ENCODE measurements at regions not wholly inside any gene's neighbourhood (a gene's known extent, or its start where the extent isn't known, plus 50 kb on each side); places are given as distances from the start of the nearest gene placed in this dataset.

GRCh38 chr4:35491093-35491492, 753.2 kb downstream of the ARAP2 start:
- TF ChIP-seq, protein P1, sequence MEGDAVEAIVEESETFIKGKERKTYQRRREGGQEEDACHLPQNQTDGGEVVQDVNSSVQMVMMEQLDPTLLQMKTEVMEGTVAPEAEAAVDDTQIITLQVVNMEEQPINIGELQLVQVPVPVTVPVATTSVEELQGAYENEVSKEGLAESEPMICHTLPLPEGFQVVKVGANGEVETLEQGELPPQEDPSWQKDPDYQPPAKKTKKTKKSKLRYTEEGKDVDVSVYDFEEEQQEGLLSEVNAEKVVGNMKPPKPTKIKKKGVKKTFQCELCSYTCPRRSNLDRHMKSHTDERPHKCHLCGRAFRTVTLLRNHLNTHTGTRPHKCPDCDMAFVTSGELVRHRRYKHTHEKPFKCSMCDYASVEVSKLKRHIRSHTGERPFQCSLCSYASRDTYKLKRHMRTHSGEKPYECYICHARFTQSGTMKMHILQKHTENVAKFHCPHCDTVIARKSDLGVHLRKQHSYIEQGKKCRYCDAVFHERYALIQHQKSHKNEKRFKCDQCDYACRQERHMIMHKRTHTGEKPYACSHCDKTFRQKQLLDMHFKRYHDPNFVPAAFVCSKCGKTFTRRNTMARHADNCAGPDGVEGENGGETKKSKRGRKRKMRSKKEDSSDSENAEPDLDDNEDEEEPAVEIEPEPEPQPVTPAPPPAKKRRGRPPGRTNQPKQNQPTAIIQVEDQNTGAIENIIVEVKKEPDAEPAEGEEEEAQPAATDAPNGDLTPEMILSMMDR (IDR thresholded peaks at IDR 0.05; ENCODE audit: low read depth, low read length) = no peak
- H3K27ac ChIP-seq = no peak overlapping the region
- no peak overlapping the region for H3K4me3 ChIP-seq
- no peaks in the 10 kb centered on the region for H3K36me3 ChIP-seq
- no peak for DNase-seq (ENCODE audit: low read depth in 1 of 2, low spot score in 1 of 2)
- no peaks in the 10 kb centered on the region for H3K4me1 ChIP-seq (ENCODE audit: low read depth)
- no peaks in the 10 kb centered on the region for H3K27me3 ChIP-seq
- no peaks in the 10 kb centered on the region for H3K9me3 ChIP-seq (ENCODE audit: low read depth)

DNA sequence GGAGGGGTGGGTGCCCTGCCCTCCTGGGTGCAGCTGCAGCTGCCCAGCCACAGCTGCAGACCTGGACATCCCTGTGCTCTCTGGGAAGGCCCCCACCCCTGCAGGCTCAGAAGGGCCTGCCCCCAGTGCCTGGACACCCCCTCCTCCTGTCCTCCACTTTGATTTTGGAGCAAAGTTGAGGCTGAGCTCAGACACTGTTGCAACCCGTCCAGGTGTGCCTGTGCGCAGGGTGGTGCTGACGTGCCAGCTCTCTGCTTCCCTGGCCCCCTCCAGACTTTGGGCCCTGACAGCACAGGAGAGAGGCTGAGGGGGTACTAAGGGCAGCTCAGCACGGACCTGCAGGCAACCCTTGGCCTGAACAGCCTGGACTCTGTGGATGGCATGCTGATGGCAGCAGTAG, 750.3 kb downstream of the ARAP2 start:
- TF ChIP-seq, protein P1 (IDR thresholded peaks at IDR 0.05; ENCODE audit: low read depth, low read length) = no peak
- no peaks in the 10 kb centered on the region for H3K36me3 ChIP-seq
- no peaks in the 10 kb centered on the region for H3K27me3 ChIP-seq
- no peak overlapping the region for H3K27ac ChIP-seq
- H3K4me3 ChIP-seq = no peak overlapping the region
- H3K4me1 ChIP-seq (ENCODE audit: low read depth) = no peaks in the 10 kb centered on the region
- H3K9me3 ChIP-seq (ENCODE audit: low read depth) = no peaks in the 10 kb centered on the region
- DNase-seq (ENCODE audit: low read depth in 1 of 2, low spot score in 1 of 2) = no peak

GRCh38 chr4:35494955-35495354, 749.4 kb downstream of the ARAP2 start:
- no peaks in the 10 kb centered on the region for H3K9me3 ChIP-seq (ENCODE audit: low read depth)
- no peaks in the 10 kb centered on the region for H3K36me3 ChIP-seq
- no peak for DNase-seq (ENCODE audit: low read depth in 1 of 2, low spot score in 1 of 2)
- H3K27me3 ChIP-seq = no peaks in the 10 kb centered on the region
- H3K27ac ChIP-seq = no peak overlapping the region
- TF ChIP-seq, protein P1 (IDR thresholded peaks at IDR 0.05; ENCODE audit: low read depth, low read length) = no peak
- H3K4me1 ChIP-seq (ENCODE audit: low read depth) = no peaks in the 10 kb centered on the region
- no peak overlapping the region for H3K4me3 ChIP-seq

DNA sequence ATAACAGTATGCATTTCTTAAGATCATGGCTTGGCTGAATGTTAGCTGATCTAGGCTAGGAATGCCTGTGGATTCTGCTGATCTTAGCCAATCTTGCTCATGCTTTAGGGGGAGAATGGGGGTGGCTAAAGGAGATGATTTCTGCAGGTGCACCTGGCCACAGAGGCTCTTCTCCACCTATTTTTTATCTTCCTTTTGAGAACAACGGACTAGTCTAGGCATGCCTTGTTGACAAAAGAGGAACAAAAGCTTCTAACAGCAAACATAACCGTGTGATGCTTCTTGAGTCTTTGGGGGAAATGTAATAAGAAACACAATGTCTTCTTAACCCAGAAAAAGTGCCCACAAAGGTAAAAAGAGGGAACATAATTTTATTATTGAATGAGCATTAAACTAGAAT, 743.5 kb downstream of the ARAP2 start:
- DNase-seq (ENCODE audit: low read depth in 1 of 2, low spot score in 1 of 2) = no peak
- H3K27ac ChIP-seq = no peak overlapping the region
- TF ChIP-seq, protein P1 (IDR thresholded peaks at IDR 0.05; ENCODE audit: low read depth, low read length) = no peak
- H3K4me1 ChIP-seq (ENCODE audit: low read depth) = no peaks in the 10 kb centered on the region
- H3K4me3 ChIP-seq = no peak overlapping the region
- H3K27me3 ChIP-seq = no peaks in the 10 kb centered on the region
- no peaks in the 10 kb centered on the region for H3K9me3 ChIP-seq (ENCODE audit: low read depth)
- no peaks in the 10 kb centered on the region for H3K36me3 ChIP-seq

DNA sequence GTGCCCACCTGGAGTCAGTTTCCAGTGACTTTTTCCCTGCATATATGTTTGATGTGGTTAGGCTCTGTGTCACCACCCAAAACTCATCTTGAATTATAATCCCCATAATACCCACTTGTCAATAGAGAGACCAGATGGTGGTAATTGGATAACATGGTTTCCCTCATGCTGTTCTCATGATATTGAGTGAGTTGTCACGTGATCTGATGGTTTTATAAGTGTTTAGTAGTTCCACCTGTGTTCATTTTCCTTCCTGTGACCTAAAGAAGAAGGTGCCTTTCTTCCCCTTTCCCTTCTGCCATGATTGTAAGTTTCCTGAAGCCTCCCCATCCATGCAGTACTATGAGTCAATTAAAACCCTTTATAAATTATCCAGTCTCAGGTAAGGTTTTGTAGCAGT, 740.9 kb downstream of the ARAP2 start:
- Histone ChIP-seq H3K27me3 (no peaks in the 10 kb centered on the region), H3K27ac (no peak overlapping the region), H3K4me3 (no peak overlapping the region), H3K4me1 (ENCODE audit: low read depth) (no peaks in the 10 kb centered on the region), H3K9me3 (ENCODE audit: low read depth) (no peaks in the 10 kb centered on the region), H3K36me3 (no peaks in the 10 kb centered on the region)
- no peak for DNase-seq (ENCODE audit: low read depth in 1 of 2, low spot score in 1 of 2)
- TF ChIP-seq, protein P1 (IDR thresholded peaks at IDR 0.05; ENCODE audit: low read depth, low read length) = no peak

GRCh38 chr4:35506161-35506560, 738.2 kb downstream of the ARAP2 start:
- H3K27me3 ChIP-seq = no peaks in the 10 kb centered on the region
- TF ChIP-seq, protein P1 (IDR thresholded peaks at IDR 0.05; ENCODE audit: low read depth, low read length) = no peak

More at GRCh38 chr4:35506161-35506560, 738.2 kb downstream of the ARAP2 start:
- no peak for DNase-seq (ENCODE audit: low read depth in 1 of 2, low spot score in 1 of 2)
- no peaks in the 10 kb centered on the region for H3K36me3 ChIP-seq
- H3K4me1 ChIP-seq (ENCODE audit: low read depth) = no peaks in the 10 kb centered on the region
- H3K27ac ChIP-seq = no peak overlapping the region
- no peaks in the 10 kb centered on the region for H3K9me3 ChIP-seq (ENCODE audit: low read depth)
- no peak overlapping the region for H3K4me3 ChIP-seq
